ENCODE measurements at regions not wholly inside any gene's neighbourhood (a gene's known extent, or its start where the extent isn't known, plus 50 kb on each side); places are given as distances from the start of the nearest gene placed in this dataset.
"Not testable (repeated sequence)": the region's sequence is repeated elsewhere in the genome, so short reads cannot be mapped to it uniquely, and the experiment has no call there.

DNA sequence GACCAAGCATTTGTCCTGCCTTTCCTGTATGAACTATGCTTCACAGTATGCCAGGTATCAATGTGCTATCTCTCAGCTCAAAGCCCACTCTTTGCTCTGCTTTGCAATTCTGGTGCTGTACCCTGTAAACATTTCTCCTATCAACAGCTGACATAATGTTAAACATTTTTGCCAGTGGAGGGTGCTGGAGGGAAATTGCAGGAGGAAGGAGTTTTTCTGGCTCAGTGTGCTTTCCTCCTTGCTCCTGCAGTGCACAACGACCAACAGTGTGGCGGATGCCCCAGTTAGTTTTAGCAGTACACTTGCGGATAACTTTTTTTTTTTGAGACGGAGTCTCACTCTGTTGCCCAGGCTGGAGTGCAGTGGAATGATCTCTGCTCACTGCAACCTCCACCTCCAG is 67.1 kb upstream of the PTGFRN start:
- H3K4me1 ChIP-seq = no peaks in the 10 kb centered on the region
- no peak overlapping the region for H3K4me3 ChIP-seq
- H3K9me3 ChIP-seq = no peaks in the 10 kb centered on the region
- no peaks in the 10 kb centered on the region for H3K27me3 ChIP-seq
- TF ChIP-seq, protein P1, sequence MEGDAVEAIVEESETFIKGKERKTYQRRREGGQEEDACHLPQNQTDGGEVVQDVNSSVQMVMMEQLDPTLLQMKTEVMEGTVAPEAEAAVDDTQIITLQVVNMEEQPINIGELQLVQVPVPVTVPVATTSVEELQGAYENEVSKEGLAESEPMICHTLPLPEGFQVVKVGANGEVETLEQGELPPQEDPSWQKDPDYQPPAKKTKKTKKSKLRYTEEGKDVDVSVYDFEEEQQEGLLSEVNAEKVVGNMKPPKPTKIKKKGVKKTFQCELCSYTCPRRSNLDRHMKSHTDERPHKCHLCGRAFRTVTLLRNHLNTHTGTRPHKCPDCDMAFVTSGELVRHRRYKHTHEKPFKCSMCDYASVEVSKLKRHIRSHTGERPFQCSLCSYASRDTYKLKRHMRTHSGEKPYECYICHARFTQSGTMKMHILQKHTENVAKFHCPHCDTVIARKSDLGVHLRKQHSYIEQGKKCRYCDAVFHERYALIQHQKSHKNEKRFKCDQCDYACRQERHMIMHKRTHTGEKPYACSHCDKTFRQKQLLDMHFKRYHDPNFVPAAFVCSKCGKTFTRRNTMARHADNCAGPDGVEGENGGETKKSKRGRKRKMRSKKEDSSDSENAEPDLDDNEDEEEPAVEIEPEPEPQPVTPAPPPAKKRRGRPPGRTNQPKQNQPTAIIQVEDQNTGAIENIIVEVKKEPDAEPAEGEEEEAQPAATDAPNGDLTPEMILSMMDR (IDR thresholded peaks at IDR 0.05) = no peak
- intact Hi-C loops (cut with DNase I) = no loop called here
- no peak for DNase-seq
- no peak overlapping the region for H3K9ac ChIP-seq (ENCODE audit: low read depth in 2 of 2, low read length in 2 of 2)
- H3K36me3 ChIP-seq = no peaks in the 10 kb centered on the region
- no peak overlapping the region for H3K27ac ChIP-seq

DNA sequence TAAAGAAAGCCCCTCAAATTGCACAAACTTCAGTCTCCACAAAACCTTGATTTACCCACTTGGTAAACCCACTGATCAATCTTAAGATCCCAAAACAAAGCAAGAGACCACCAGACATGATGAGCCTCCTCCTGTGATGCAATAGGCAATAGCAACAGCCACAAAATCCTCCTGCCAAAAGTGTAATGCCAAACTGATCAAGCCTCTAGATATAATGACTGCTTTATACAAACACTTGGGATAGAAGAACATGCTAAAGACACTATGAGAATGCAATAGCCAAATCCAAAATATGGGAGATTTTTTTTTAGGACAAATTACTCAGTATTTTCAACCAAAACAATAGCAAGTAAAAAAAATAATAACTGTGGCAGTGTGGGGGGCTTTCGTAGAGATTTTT is 64.9 kb upstream of the PTGFRN start:
- no peak overlapping the region for H3K9ac ChIP-seq (ENCODE audit: low read depth in 2 of 2, low read length in 2 of 2)
- intact Hi-C loops (cut with DNase I) = no loop called here
- TF ChIP-seq, protein P1 (IDR thresholded peaks at IDR 0.05) = no peak
- no peaks in the 10 kb centered on the region for H3K36me3 ChIP-seq
- H3K27ac ChIP-seq = no peak overlapping the region
- no peak overlapping the region for H3K4me3 ChIP-seq
- no peaks in the 10 kb centered on the region for H3K4me1 ChIP-seq
- no peaks in the 10 kb centered on the region for H3K27me3 ChIP-seq
- no peak for DNase-seq
- no peaks in the 10 kb centered on the region for H3K9me3 ChIP-seq

DNA sequence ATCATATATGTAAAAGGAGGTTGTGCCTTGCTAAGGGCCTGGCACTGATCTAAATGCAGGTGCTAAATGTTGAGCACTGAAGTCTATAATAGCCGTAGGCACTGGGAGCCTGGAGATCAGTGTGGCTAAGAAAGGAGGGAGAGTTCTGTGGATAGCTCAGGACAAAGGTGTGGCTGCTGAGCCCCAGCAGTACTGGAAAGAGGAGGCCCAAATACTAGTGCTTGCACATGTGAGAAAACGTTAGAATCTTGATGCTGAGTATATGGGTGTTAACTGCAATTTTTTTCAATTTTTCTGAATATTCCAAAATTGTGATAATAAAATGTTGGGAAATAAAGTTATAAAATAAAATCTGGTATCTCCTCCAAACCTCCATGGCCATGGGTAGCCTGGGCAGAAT is 62.5 kb upstream of the PTGFRN start:
- H3K4me3 ChIP-seq = no peak overlapping the region
- H3K27me3 ChIP-seq = no peaks in the 10 kb centered on the region
- no peak for DNase-seq
- H3K9me3 ChIP-seq = no peaks in the 10 kb centered on the region
- H3K9ac ChIP-seq (ENCODE audit: low read depth in 2 of 2, low read length in 2 of 2) = no peak overlapping the region
- intact Hi-C loops (cut with DNase I) = no loop called here
- no peak overlapping the region for H3K27ac ChIP-seq
- no peaks in the 10 kb centered on the region for H3K36me3 ChIP-seq
- TF ChIP-seq, protein P1 (IDR thresholded peaks at IDR 0.05) = no peak
- H3K4me1 ChIP-seq = no peaks in the 10 kb centered on the region

GRCh38 chr1:116847688-116848531 is 61.8 kb upstream of the PTGFRN start:
- Histone ChIP-seq H3K9me3 (no peaks in the 10 kb centered on the region), H3K9ac (ENCODE audit: low read depth in 2 of 2, low read length in 2 of 2) (no peak overlapping the region), H3K4me3 (no peak overlapping the region), H3K27ac (no peak overlapping the region), H3K4me1 (no peaks in the 10 kb centered on the region), H3K27me3 (no peaks in the 10 kb centered on the region), H3K36me3 (no peaks in the 10 kb centered on the region)
- intact Hi-C loops (cut with DNase I) = no loop called here
- no peak for DNase-seq
- TF ChIP-seq, protein P1 (IDR thresholded peaks at IDR 0.05) = no peak

GRCh38 chr1:116850436-116850835 is 59.3 kb upstream of the PTGFRN start:
- Histone ChIP-seq H3K36me3 (no peaks in the 10 kb centered on the region), H3K27ac (no peak overlapping the region), H3K4me3 (no peak overlapping the region), H3K9me3 (no peaks in the 10 kb centered on the region), H3K27me3 (no peaks in the 10 kb centered on the region), H3K4me1 (no peaks in the 10 kb centered on the region), H3K9ac (ENCODE audit: low read depth in 2 of 2, low read length in 2 of 2) (no peak overlapping the region)
- DNase-seq = no peak
- intact Hi-C loops (cut with DNase I) = loop anchor here (10.0 kb wide), 1 partner anchor 204 kb away; no protein-coding TSS in a partner anchor
- TF ChIP-seq, protein P1 (IDR thresholded peaks at IDR 0.05) = no peak

DNA sequence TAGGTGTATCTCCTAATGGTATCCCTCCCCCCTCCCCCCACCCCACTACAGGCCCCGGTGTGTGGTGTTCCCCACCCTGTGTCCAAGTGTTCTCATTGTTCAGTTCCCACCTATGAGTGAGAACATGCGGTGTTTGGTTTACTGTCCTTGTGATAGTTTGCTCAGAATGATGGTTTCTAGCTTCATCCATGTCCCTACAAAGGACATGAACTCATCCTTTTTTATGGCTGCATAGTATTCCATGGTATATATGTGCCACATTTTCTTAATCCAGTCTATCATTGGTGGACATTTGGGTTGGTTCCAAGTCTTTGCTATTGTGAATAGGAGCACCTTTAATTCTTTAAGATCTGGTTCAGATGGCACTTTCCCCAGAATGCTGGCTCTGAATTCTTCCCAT is 58.5 kb upstream of the PTGFRN start:
- H3K36me3 ChIP-seq; H3K9me3 ChIP-seq; H3K27me3 ChIP-seq; DNase-seq; H3K9ac ChIP-seq (ENCODE audit: low read depth in 2 of 2, low read length in 2 of 2); H3K4me1 ChIP-seq; H3K27ac ChIP-seq; H3K4me3 ChIP-seq: not testable (repeated sequence)
- intact Hi-C loops (cut with DNase I) = loop anchor here (10.0 kb wide), 1 partner anchor 204 kb away; no protein-coding TSS in a partner anchor
